GM12878 (cell line): ENCODE measurements at regions not wholly inside any gene's neighbourhood (a gene's known extent, or its start where the extent isn't known, plus 50 kb on each side); places are given as distances from the start of the nearest gene placed in this dataset.

Experiments
- BACH1 ChIP-seq: fragments of 450-650 bp; IDR thresholded peaks from 2 replicates; pipeline ENCODE4 v1.6.1; 2017; ENCODE audit warnings: mild to moderate bottlenecking, borderline replicate concordance
- CTCF ChIP-seq, 3 experiments: IDR thresholded peaks in 2 of 3; conservative IDR thresholded peaks in 1 of 3; 2 replicates each; pipeline ENCODE4 v1.5.1; 2011; ENCODE audit warnings: low read depth in 3 of 3, low read length in 3 of 3, mild to moderate bottlenecking in 3 of 3, control low read depth in 2 of 3, moderate library complexity in 2 of 3, inconsistent platforms in 1 of 3, mixed read lengths in 1 of 3; ENCODE audit not compliant: control insufficient read depth in 2 of 3, insufficient read depth in 1 of 3; ENCODE audit errors: extremely low read depth in 1 of 3
- PAX5 ChIP-seq: IDR thresholded peaks from 2 replicates; pipeline ENCODE4 v1.6.1; 2011; ENCODE audit warnings: low read depth, low read length, borderline replicate concordance
- POLR2A ChIP-seq: IDR thresholded peaks from 2 replicates; pipeline ENCODE4 v1.6.1; 2011; ENCODE audit warnings: low read depth, mild to moderate bottlenecking, low read length
- POLR2AphosphoS5 ChIP-seq: IDR thresholded peaks from 2 replicates; pipeline ENCODE4 v1.6.1; 2011; ENCODE audit warnings: mild to moderate bottlenecking, low read length, inconsistent platforms
- SUZ12 ChIP-seq: fragments of 200-600 bp; sonication (generic); IDR thresholded peaks from one replicate; pipeline ENCODE4 v1.6.1; 2018; ENCODE audit warnings: antibody characterized with exemption, mild to moderate bottlenecking; ENCODE audit not compliant: unreplicated experiment
- USF2 ChIP-seq: IDR thresholded peaks from 2 replicates; pipeline ENCODE4 v1.6.1; 2011; ENCODE audit warnings: low read depth, low read length, improper control_type of control experiment, borderline replicate concordance
- YBX1 ChIP-seq: fragments of 450-650 bp; IDR thresholded peaks from 2 replicates; pipeline ENCODE4 v1.6.1; 2016; ENCODE audit warnings: antibody characterized with exemption

GRCh38 chr18:78199611-78200010 is 780.0 kb upstream of the SALL3 start:
- no peak for TF ChIP-seq YBX1
- no peak for TF ChIP-seq CTCF (IDR thresholded peaks at IDR 0.05 in 2 of 3, conservative IDR thresholded peaks at IDR 0.05 in 1 of 3; ENCODE audit: control insufficient read depth in 2 of 3, extremely low read depth in 1 of 3, insufficient read depth in 1 of 3, low read depth in 3 of 3, low read length in 3 of 3)
- TF ChIP-seq POLR2AphosphoS5, result no peak
- no peak for TF ChIP-seq BACH1
- TF ChIP-seq PAX5, result no peak
- TF ChIP-seq SUZ12, result no peak
- TF ChIP-seq USF2, result no peak
- no peak for TF ChIP-seq POLR2A
